Skeletal muscle tissue (tissue), 3 donors: ENCODE measurements at regions not wholly inside any gene's neighbourhood (a gene's known extent, or its start where the extent isn't known, plus 50 kb on each side); places are given as distances from the start of the nearest gene placed in this dataset.
"Not testable (repeated sequence)": the region's sequence is repeated elsewhere in the genome, so short reads cannot be mapped to it uniquely, and the experiment has no call there.

Experiments
- H3K27ac ChIP-seq: one replicate; pipeline ENCODE4 v1.7.0; 2013; ENCODE audit warnings: mild to moderate bottlenecking, low read depth, low read length, inconsistent platforms
- H3K27me3 ChIP-seq, 3 donors: one replicate each; pipeline ENCODE4 v1.7.0; 2013; ENCODE audit warnings: low read length in 3 of 3; ENCODE audit not compliant: control insufficient read depth in 3 of 3, insufficient read depth in 3 of 3
- H3K36me3 ChIP-seq, 3 donors: one replicate each; pipeline ENCODE4 v1.7.0; 2013; ENCODE audit warnings: low read length in 3 of 3; ENCODE audit not compliant: control insufficient read depth in 3 of 3, insufficient read depth in 3 of 3
- H3K4me1 ChIP-seq, 3 donors: one replicate each; pipeline ENCODE4 v1.7.0; 2013; ENCODE audit warnings: low read length in 3 of 3, mild to moderate bottlenecking in 3 of 3; ENCODE audit not compliant: control insufficient read depth in 3 of 3, insufficient read depth in 3 of 3
- H3K4me3 ChIP-seq, 3 donors: one replicate each; pipeline ENCODE4 v1.7.0; 2013; ENCODE audit warnings: low read length in 3 of 3
- H3K9ac ChIP-seq, 3 donors: one replicate each; pipeline ENCODE4 v1.7.0; 2013; ENCODE audit warnings: low read length in 3 of 3, mild to moderate bottlenecking in 3 of 3, moderate library complexity in 2 of 3, low read depth in 1 of 3
- H3K9me3 ChIP-seq, 3 donors: one replicate each; pipeline ENCODE4 v1.7.0; 2013; ENCODE audit warnings: low read length in 3 of 3; ENCODE audit not compliant: control insufficient read depth in 3 of 3
- donor health status: Osteomylitis.

DNA sequence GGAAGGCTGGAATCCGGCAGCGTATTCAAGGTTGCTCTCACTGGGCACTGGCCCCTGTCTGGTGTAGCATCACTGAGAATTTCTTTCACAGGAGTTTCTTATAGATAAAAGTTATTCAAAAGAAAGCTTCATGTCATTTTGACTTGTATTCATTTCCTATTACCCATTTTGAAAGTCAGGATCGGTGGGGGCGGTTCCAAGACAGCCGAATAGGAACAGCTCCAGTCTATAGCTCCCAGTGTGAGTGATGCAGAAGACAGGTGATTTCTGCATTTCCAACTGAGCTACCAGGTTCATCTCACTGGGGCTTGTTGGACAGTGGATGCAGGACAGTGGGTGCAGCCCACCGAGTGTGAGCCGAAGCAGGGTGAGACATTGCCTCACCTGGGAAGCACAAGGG, 51.5 kb upstream of the CDC42EP3 start:
- H3K4me3 ChIP-seq, H3K27ac ChIP-seq, H3K9me3 ChIP-seq, H3K27me3 ChIP-seq, H3K9ac ChIP-seq, H3K36me3 ChIP-seq, H3K4me1 ChIP-seq: not testable (repeated sequence)

DNA sequence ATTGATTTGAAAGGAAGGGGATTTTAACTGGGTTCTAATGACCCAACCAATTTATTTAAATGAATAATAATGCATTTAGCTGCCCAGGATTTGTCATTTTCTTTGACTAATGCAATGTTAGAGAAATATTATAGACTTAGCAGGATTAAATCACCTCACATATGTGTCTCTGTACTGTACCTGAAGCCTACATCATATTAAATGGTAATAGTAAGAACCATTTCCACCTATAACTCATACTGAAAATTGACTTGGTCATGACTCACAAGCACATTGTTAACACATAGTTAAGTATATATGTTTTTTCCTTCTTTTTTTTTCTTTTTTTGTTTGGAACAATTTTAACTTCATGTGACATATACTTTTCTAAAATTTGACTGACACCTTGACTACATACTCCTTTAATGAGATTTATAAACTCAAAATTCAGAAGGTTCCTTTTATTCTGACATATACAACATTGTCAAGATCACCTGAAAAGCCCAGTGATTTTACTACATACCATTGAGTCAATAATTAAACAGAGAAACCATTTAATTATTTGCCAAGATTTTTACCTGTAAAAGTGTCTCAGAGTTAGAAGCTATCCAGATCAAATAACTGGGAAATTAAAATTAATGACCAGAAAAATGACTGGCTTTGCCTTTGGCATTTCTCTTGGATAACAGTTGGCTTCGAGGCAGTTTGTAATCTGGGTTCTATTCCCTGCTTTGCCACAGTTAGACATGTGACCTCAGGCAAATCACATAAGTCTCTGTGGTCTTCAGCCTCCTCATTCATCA, 58.8 kb upstream of the CDC42EP3 start:
- no peak overlapping the region for H3K9ac ChIP-seq
- H3K27me3 ChIP-seq: no peaks in the 10 kb centered on the region
- no peak overlapping the region for H3K4me3 ChIP-seq
- no peaks in the 10 kb centered on the region for H3K9me3 ChIP-seq
- H3K36me3 ChIP-seq: no peaks in the 10 kb centered on the region
- no peaks in the 10 kb centered on the region for H3K4me1 ChIP-seq
- no peak overlapping the region for H3K27ac ChIP-seq

DNA sequence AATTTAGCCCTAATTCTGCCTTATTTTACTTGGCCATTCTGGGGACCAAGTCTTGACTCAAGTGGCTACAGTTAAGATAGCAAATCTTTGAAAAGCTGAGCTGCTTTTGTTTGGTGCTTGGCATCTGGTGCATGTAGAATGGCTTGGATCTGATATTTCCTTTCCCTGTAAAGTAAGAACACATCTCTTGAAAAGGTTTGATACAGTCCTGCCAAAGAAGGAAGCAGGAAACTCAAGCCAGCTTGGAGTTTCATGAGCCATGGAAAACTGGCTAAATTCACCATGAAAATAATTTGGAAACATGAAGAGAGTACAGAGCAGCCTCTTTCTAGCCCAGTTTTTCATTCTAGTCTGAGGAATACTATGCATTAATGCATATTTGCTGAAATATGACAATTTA, 61.0 kb upstream of the CDC42EP3 start:
- not testable (repeated sequence) for H3K9ac ChIP-seq, H3K4me1 ChIP-seq, H3K27me3 ChIP-seq, H3K4me3 ChIP-seq, H3K36me3 ChIP-seq, H3K27ac ChIP-seq, H3K9me3 ChIP-seq

DNA sequence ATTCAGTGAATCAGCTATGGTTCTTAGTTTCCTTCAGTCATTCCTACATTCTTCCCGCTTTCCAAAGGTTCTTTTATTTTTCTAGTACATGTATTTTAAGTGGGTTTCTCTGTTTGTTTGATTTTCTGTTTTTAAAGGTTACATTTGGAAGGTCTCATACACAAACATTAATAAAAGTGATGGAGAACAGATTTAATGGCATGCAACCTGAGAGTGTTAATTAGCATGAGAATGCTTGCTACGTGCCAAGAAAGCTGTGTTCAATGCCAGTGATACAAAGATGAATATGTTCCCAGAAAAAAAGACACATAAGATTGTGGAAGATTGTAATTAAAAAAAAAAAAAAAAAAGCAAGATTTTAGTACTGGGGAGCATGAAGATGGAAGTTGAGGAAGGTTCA, 61.8 kb upstream of the CDC42EP3 start:
- Histone ChIP-seq H3K4me1 (no peaks in the 10 kb centered on the region), H3K4me3 (no peak overlapping the region), H3K9ac (no peak overlapping the region), H3K27me3 (no peaks in the 10 kb centered on the region), H3K27ac (no peak overlapping the region), H3K9me3 (no peaks in the 10 kb centered on the region), H3K36me3 (no peaks in the 10 kb centered on the region)

DNA sequence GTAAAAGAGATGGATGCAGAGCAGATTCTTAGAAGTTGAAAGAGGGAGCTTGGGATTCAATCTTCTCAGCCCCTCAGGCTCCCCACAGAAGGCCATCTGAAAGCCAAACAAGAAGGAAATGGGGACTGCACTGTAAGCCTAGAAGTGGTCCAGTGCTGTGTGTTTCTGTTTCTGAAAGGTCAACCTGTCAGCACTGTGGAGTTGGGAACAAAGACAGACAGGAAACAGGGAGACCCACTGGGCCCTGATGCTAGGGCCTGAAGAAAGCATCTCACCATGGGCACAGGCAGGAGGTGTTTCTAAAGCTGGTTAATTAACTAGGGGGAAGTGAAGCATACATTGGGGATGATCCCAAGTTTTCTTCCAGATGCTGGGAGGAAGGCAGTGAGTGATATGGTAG, 62.5 kb upstream of the CDC42EP3 start:
- not testable (repeated sequence) for H3K4me1 ChIP-seq, H3K27ac ChIP-seq, H3K36me3 ChIP-seq, H3K27me3 ChIP-seq, H3K9ac ChIP-seq, H3K9me3 ChIP-seq, H3K4me3 ChIP-seq

DNA sequence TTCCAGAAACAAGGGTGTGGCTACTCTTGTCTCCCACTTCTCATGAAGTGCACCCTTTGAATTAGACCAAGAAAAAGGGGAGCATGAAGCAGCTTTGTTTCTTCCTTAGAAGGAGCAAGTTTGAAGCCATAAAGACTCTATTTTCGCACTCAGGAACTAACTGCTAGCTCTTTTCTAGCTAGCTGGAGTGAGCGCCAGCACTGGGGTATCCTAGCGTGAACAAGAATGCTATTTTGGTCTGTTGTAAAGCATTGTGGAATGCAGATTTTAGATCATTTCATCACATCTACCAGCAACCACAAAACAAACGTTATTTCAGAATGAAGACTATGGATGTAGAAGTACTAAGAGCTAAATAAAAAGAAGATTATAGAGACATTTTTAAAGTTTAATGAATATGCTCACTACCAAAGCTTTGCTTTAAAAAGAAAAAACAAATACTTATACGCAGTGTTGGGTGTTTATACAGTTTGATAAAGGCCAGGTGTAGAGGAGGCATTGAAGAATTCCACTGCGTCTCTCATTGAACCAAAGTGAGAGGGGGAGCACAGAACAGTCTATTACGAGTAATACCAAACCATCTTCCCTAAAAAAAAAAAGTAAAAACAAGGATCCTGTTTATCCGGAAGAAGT, 63.6 kb upstream of the CDC42EP3 start:
- not testable (repeated sequence) for H3K9me3 ChIP-seq, H3K36me3 ChIP-seq, H3K4me1 ChIP-seq, H3K27ac ChIP-seq, H3K9ac ChIP-seq, H3K4me3 ChIP-seq, H3K27me3 ChIP-seq

DNA sequence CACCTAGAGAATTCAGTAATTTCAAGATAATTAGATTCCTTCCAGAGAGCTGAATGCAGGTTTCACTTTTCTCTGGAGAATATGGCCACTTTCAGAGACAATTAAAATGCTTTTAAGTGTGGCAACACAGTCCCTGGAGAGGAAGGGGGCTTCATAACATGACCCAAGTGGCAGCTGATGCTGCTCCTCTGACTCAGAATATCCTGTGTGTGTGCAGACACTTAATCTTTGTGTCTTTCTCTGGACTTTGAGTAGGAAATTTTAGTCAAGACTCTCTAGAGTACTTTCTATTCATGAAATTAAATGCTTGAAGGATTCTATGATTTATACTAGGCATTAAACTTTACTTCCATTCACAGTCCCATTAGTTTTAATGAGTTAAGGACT, 64.1 kb upstream of the CDC42EP3 start:
- not testable (repeated sequence) for H3K9ac ChIP-seq, H3K4me1 ChIP-seq, H3K4me3 ChIP-seq, H3K36me3 ChIP-seq, H3K27ac ChIP-seq, H3K27me3 ChIP-seq, H3K9me3 ChIP-seq

DNA sequence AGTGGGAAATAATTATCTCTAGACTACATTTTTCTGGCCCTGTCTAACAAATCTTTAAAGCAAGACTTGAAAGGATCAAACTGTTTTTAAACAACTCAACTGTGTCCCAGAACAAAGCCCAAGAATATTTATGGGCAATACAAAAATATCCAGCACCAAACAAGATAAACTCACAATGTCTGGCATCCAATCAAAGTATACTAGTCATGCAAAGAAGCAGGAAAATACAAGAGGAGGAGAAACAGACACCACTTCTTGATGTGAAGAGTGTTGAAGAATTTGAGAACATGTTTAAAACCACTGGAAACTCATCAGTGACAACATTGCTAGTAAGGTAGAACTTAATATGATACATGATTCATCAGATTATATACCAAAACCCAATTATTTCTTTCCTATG, 66.1 kb upstream of the CDC42EP3 start:
- H3K36me3 ChIP-seq: no peaks in the 10 kb centered on the region
- no peak overlapping the region for H3K27ac ChIP-seq
- no peaks in the 10 kb centered on the region for H3K27me3 ChIP-seq
- no peaks in the 10 kb centered on the region for H3K9me3 ChIP-seq
- H3K4me1 ChIP-seq: no peaks in the 10 kb centered on the region
- H3K9ac ChIP-seq: no peak overlapping the region
- no peak overlapping the region for H3K4me3 ChIP-seq

DNA sequence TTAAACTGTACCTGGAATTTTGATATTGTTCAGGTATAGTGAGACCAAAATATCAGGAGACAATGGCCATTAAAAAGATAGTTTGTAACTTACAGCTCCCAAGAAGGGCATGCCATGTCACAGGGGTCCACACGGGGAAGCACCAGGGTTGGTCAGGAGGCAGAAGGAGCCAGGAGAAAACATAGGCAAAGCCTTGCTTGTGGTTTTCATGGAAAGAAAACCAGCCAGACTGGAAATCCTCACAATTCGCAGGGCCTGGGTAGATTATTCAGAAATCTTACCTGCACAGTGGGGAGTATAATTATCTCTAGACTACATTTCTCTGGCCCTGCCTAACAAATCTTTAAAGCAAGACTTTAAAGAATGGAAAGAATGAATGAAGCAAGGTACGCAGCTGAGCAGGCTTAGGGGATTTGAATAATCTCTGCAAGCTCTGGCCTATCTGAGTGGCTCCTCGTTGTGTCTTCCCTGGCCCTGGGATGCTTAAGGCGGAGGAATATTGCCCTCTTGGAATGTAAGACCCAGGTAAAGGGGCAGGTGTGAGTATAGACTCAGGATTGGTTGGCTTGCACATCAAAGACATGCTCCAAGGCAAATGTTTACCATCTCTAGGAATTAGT, 66.9 kb upstream of the CDC42EP3 start:
- Histone ChIP-seq H3K27ac (no peak overlapping the region), H3K36me3 (no peaks in the 10 kb centered on the region)

DNA sequence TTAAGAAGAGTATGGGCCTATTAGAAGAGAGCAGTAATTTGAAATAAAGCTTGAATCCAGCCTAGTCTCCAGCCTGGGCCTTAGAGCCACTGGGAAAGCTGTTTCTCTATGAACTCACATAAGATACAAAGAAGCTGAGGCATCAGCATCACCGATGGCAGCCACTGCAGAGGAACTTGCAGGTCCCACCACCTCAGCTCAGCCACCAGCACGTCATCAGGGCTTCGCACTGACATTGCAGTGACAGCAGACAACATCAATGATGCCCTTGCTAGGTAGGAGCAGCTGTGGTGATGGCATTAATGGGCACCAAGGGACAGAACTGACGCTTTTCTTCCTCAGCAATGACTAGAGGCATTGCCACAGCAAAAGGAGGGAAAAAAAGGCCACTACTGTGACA, 67.7 kb upstream of the CDC42EP3 start:
- Histone ChIP-seq H3K4me3 (no peak overlapping the region), H3K36me3 (no peaks in the 10 kb centered on the region), H3K9ac (no peak overlapping the region), H3K27me3 (no peaks in the 10 kb centered on the region), H3K4me1 (no peaks in the 10 kb centered on the region), H3K27ac (no peak overlapping the region), H3K9me3 (no peaks in the 10 kb centered on the region)

More for the DNA sequence above, 66.9 kb upstream of the CDC42EP3 start:
- Histone ChIP-seq H3K9ac (no peak overlapping the region), H3K27me3 (no peaks in the 10 kb centered on the region), H3K4me1 (no peaks in the 10 kb centered on the region), H3K9me3 (no peaks in the 10 kb centered on the region), H3K4me3 (no peak overlapping the region)
